Neural cell (in vitro differentiated cells): ENCODE measurements at regions not wholly inside any gene's neighbourhood (a gene's known extent, or its start where the extent isn't known, plus 50 kb on each side); places are given as distances from the start of the nearest gene placed in this dataset.

Experiments
- H2AFZ ChIP-seq: fragments of 200-600, 300-800 bp; sonication (generic), shearing (Covaris generic); 2 replicates; pipeline ENCODE4 v1.6.0; 2014; ENCODE audit warnings: low read depth, mild to moderate bottlenecking, antibody characterized with exemption, low read length, moderate library complexity
- H3F3A ChIP-seq: fragments of 200-600 bp; shearing (Covaris generic); 2 replicates; pipeline ENCODE4 v1.6.1; 2016; ENCODE audit warnings: mild to moderate bottlenecking, moderate library complexity, mixed read lengths, antibody characterized with exemption, low read length; ENCODE audit not compliant: insufficient read depth, poor library complexity, severe bottlenecking
- H3K27ac ChIP-seq: fragments of 200-600, 300-800 bp; sonication (generic), shearing (Covaris generic); 2 replicates; pipeline ENCODE4 v1.5.1; 2014; ENCODE audit warnings: mild to moderate bottlenecking, low read length, moderate library complexity
- H3K27me3 ChIP-seq: fragments of 300-800, 200-600 bp; sonication (generic), shearing (Covaris generic); 2 replicates; pipeline ENCODE4 v1.6.0; 2014; ENCODE audit warnings: mild to moderate bottlenecking, low read depth, low read length, moderate library complexity; ENCODE audit not compliant: insufficient read depth
- H3K36me3 ChIP-seq: fragments of 300-800, 200-600 bp; sonication (generic), shearing (Covaris generic); 2 replicates; pipeline ENCODE4 v1.5.1; 2014; ENCODE audit warnings: mild to moderate bottlenecking, antibody characterized with exemption, low read length, moderate library complexity; ENCODE audit not compliant: insufficient read depth
- H3K4me2 ChIP-seq: fragments of 300-800, 200-600 bp; sonication (generic), shearing (Covaris generic); 2 replicates; pipeline ENCODE4 v1.6.0; 2014; ENCODE audit warnings: mild to moderate bottlenecking, low read length
- H3K4me3 ChIP-seq: fragments of 300-800, 200-600 bp; sonication (generic), shearing (Covaris generic); 2 replicates; pipeline ENCODE4 v1.5.1; 2014; ENCODE audit warnings: mild to moderate bottlenecking, low read length, moderate library complexity
- H3K79me2 ChIP-seq: fragments of 200-600 bp; shearing (Covaris generic); replicated peaks from 2 replicates; pipeline ENCODE4 v1.6.0; 2014; ENCODE audit warnings: mild to moderate bottlenecking, low read length, moderate library complexity; ENCODE audit not compliant: insufficient read depth
- H3K9ac ChIP-seq: fragments of 300-800, 200-600 bp; sonication (generic), shearing (Covaris generic); 2 replicates; pipeline ENCODE4 v1.6.1; 2016; ENCODE audit warnings: mild to moderate bottlenecking, low read length, mixed read lengths
- H3K9me2 ChIP-seq: fragments of 200-600 bp; shearing (Covaris generic); 2 replicates; pipeline ENCODE4 v1.6.1; 2016; ENCODE audit warnings: mild to moderate bottlenecking, low read length, mixed read lengths; ENCODE audit not compliant: insufficient read depth
- H3K9me3 ChIP-seq: fragments of 200-600, 300-800 bp; sonication (generic), shearing (Covaris generic); 2 replicates; pipeline ENCODE4 v1.6.1; 2016; ENCODE audit warnings: mild to moderate bottlenecking, mixed run types, low read length, moderate library complexity, mixed read lengths
- H4K20me1 ChIP-seq: fragments of 200-600 bp; shearing (Covaris generic); 2 replicates; pipeline ENCODE4 v1.6.1; 2016; ENCODE audit warnings: mild to moderate bottlenecking, mixed run types; ENCODE audit not compliant: insufficient read depth
- EP300 ChIP-seq: fragments of 450-650 bp; conservative IDR thresholded peaks from 2 replicates; pipeline ENCODE4 v1.6.1; 2014; ENCODE audit warnings: antibody characterized with exemption, mild to moderate bottlenecking, moderate library complexity; ENCODE audit not compliant: poor library complexity, severe bottlenecking
- EZH2 ChIP-seq: fragments of 200-600, 300-800 bp; shearing (Covaris generic), sonication (generic); IDR thresholded peaks from 2 replicates; pipeline ENCODE4 v1.6.1; 2014; ENCODE audit warnings: antibody characterized with exemption, low read length, borderline replicate concordance, mild to moderate bottlenecking; ENCODE audit not compliant: insufficient read depth, poor library complexity, severe bottlenecking
- MXI1 ChIP-seq: fragments of 450-650 bp; conservative IDR thresholded peaks from 2 replicates; pipeline ENCODE4 v1.6.1; 2014; ENCODE audit warnings: antibody characterized with exemption, mild to moderate bottlenecking; ENCODE audit not compliant: poor library complexity, severe bottlenecking
- POLR2AphosphoS5 ChIP-seq: IDR thresholded peaks from 2 replicates; pipeline ENCODE4 v1.6.1; 2012
- RAD21 ChIP-seq: fragments of 450-650 bp; conservative IDR thresholded peaks from 2 replicates; pipeline ENCODE4 v1.6.1; 2014; ENCODE audit warnings: antibody characterized with exemption, mild to moderate bottlenecking, moderate library complexity
- SMC3 ChIP-seq: fragments of 450-650 bp; conservative IDR thresholded peaks from 2 replicates; pipeline ENCODE4 v1.6.1; 2014; ENCODE audit warnings: antibody characterized with exemption, mild to moderate bottlenecking, moderate library complexity; ENCODE audit not compliant: poor library complexity
- TAF1 ChIP-seq: IDR thresholded peaks from 2 replicates; pipeline ENCODE4 v1.6.1; 2012; ENCODE audit warnings: low read depth
- TF ChIP-seq, protein P1 (sequence below): IDR thresholded peaks from 2 replicates; pipeline ENCODE4 v1.6.1; 2012; ENCODE audit warnings: borderline replicate concordance
- TF ChIP-seq, protein P2 (sequence below): fragments of 450-650 bp; IDR thresholded peaks from 2 replicates; pipeline ENCODE4 v1.5.1; 2014; ENCODE audit warnings: antibody characterized with exemption, mild to moderate bottlenecking, moderate library complexity; ENCODE audit not compliant: poor library complexity, severe bottlenecking

DNA sequence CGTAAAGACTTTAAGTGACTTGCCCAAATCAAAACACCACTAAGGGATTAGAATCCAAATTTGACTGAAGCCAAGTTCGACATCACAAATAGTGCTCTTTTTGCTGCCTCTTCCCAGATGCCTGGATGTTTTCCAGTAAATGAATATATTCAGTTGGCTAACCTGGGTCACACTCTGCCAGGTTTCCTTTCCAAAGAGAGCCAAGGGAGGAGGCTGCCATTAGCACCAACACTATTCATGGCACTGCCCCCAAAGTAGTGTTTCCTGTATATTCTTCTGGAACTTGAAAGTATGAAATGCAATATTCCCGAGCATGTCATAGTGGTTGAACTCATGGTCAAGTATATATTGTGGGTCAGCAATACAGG lies 219.3 kb upstream of the UBASH3B start:
- no peak overlapping the region for H2AFZ ChIP-seq
- TF ChIP-seq, protein P1, sequence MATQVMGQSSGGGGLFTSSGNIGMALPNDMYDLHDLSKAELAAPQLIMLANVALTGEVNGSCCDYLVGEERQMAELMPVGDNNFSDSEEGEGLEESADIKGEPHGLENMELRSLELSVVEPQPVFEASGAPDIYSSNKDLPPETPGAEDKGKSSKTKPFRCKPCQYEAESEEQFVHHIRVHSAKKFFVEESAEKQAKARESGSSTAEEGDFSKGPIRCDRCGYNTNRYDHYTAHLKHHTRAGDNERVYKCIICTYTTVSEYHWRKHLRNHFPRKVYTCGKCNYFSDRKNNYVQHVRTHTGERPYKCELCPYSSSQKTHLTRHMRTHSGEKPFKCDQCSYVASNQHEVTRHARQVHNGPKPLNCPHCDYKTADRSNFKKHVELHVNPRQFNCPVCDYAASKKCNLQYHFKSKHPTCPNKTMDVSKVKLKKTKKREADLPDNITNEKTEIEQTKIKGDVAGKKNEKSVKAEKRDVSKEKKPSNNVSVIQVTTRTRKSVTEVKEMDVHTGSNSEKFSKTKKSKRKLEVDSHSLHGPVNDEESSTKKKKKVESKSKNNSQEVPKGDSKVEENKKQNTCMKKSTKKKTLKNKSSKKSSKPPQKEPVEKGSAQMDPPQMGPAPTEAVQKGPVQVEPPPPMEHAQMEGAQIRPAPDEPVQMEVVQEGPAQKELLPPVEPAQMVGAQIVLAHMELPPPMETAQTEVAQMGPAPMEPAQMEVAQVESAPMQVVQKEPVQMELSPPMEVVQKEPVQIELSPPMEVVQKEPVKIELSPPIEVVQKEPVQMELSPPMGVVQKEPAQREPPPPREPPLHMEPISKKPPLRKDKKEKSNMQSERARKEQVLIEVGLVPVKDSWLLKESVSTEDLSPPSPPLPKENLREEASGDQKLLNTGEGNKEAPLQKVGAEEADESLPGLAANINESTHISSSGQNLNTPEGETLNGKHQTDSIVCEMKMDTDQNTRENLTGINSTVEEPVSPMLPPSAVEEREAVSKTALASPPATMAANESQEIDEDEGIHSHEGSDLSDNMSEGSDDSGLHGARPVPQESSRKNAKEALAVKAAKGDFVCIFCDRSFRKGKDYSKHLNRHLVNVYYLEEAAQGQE: no peak
- TF ChIP-seq POLR2AphosphoS5: no peak
- TF ChIP-seq, protein P2, sequence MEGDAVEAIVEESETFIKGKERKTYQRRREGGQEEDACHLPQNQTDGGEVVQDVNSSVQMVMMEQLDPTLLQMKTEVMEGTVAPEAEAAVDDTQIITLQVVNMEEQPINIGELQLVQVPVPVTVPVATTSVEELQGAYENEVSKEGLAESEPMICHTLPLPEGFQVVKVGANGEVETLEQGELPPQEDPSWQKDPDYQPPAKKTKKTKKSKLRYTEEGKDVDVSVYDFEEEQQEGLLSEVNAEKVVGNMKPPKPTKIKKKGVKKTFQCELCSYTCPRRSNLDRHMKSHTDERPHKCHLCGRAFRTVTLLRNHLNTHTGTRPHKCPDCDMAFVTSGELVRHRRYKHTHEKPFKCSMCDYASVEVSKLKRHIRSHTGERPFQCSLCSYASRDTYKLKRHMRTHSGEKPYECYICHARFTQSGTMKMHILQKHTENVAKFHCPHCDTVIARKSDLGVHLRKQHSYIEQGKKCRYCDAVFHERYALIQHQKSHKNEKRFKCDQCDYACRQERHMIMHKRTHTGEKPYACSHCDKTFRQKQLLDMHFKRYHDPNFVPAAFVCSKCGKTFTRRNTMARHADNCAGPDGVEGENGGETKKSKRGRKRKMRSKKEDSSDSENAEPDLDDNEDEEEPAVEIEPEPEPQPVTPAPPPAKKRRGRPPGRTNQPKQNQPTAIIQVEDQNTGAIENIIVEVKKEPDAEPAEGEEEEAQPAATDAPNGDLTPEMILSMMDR: no peak
- no peak for TF ChIP-seq SMC3
- TF ChIP-seq RAD21: no peak
- TF ChIP-seq EP300: no peak
- TF ChIP-seq MXI1: no peak
- TF ChIP-seq EZH2: no peak
- H3K9ac ChIP-seq: no peak overlapping the region
- no peaks in the 10 kb centered on the region for H3K79me2 ChIP-seq
- H4K20me1 ChIP-seq: no peaks in the 10 kb centered on the region
- H3K4me3 ChIP-seq: no peak overlapping the region
- H3K9me2 ChIP-seq: no peaks in the 10 kb centered on the region
- H3K9me3 ChIP-seq: no peaks in the 10 kb centered on the region
- H3K36me3 ChIP-seq: no peaks in the 10 kb centered on the region
- H3K27ac ChIP-seq: no peak overlapping the region
- no peaks in the 10 kb centered on the region for H3F3A ChIP-seq
- no peak overlapping the region for H3K4me2 ChIP-seq
- H3K27me3 ChIP-seq: peaks cover 3% of the 10 kb centered on the region

DNA sequence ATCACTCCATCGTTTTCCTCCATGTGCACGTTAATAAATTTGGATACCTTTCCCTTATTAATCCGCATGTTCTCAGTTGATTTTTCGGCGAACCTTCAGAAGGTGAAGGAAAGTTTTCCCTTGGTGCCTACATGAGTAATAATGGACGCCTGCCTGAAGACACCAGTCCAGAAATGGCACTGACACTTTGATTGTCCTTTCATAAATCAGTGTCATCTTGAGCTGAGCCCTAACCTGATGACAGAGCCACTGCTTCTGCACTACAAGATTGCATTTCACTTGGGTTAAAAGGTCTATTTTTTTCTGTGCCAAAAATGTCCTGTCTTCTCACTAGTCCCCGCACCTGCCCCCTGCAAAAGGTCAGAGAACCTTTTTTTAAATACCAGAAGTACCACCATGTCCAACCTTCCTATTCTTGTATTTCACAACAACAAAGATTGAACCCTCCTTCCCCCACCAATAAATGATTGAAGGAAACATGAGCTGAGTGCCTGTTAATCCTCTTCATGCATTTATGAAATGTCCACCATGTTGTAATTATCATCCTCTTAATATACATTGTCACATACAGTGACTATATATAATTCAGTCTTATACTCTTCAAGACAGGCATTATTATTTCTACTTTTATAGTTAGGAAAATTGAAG lies 219.9 kb upstream of the UBASH3B start:
- Histone ChIP-seq H3K27me3 (peaks cover 3% of the 10 kb centered on the region), H3K27ac (no peak overlapping the region), H2AFZ (no peak overlapping the region), H3K9ac (no peak overlapping the region), H3F3A (no peaks in the 10 kb centered on the region), H3K79me2 (no peaks in the 10 kb centered on the region), H3K4me3 (no peak overlapping the region), H4K20me1 (no peaks in the 10 kb centered on the region), H3K4me2 (no peak overlapping the region), H3K36me3 (no peaks in the 10 kb centered on the region), H3K9me2 (no peaks in the 10 kb centered on the region), H3K9me3 (no peaks in the 10 kb centered on the region)
- TF ChIP-seq MXI1 (no peak), RAD21 (no peak), SMC3 (no peak), EZH2 (no peak), POLR2AphosphoS5 (no peak), TAF1 (no peak), EP300 (no peak)
- TF ChIP-seq, protein P2: no peak
- TF ChIP-seq, protein P1: no peak
